ENCODE measurements at regions not wholly inside any gene's neighbourhood (a gene's known extent, or its start where the extent isn't known, plus 50 kb on each side); places are given as distances from the start of the nearest gene placed in this dataset.

GRCh38 chr6:67016921-67017460, 1310.0 kb upstream of the EYS start:
- in situ Hi-C loops (cut with MboI): no loop called here
- RAD21 ChIA-PET (ENCODE audit: unreplicated experiment): no interaction called here
- Histone ChIP-seq H3K9ac (ENCODE audit: control insufficient read depth, insufficient read depth, low read length) (no peak overlapping the region), H3K4me1 (ENCODE audit: control insufficient read depth, insufficient read depth, low read length) (no peaks in the 10 kb centered on the region), H3K79me2 (ENCODE audit: control insufficient read depth, insufficient read depth, low read length) (no peaks in the 10 kb centered on the region), H3K4me2 (ENCODE audit: control insufficient read depth, insufficient read depth) (no peak overlapping the region), H2AFZ (ENCODE audit: control insufficient read depth, low read depth, low read length) (no peak overlapping the region), H4K20me1 (ENCODE audit: control insufficient read depth, insufficient read depth) (no peaks in the 10 kb centered on the region), H3K27ac (ENCODE audit: control insufficient read depth, insufficient read depth) (no peak overlapping the region), H3K27me3 (replicated peaks in 1 of 2; ENCODE audit: control insufficient read depth in 2 of 2, insufficient read depth in 2 of 2, low read length in 1 of 2) (no peaks in the 10 kb centered on the region), H3K4me3 (no peak overlapping the region), H3K9me3 (replicated peaks; ENCODE audit: control insufficient read depth, insufficient read depth, low read length) (no peaks in the 10 kb centered on the region), H3K36me3 (ENCODE audit: control insufficient read depth in 2 of 2, insufficient read depth in 2 of 2, low read length in 1 of 2) (no peaks in the 10 kb centered on the region)
- no peak for ATAC-seq
- POLR2A ChIA-PET: no interaction called here
- WGBS (ENCODE audit: insufficient coverage, insufficient replicate concordance, low lambda C conversion rate, missing lambda C conversion rate): 4% methylated on average over 1 of the region's 1 CpG
- DNase-seq (ENCODE audit: low read depth, low spot score): no peak
- FAIRE-seq: no peak
- TF ChIP-seq, protein P1, sequence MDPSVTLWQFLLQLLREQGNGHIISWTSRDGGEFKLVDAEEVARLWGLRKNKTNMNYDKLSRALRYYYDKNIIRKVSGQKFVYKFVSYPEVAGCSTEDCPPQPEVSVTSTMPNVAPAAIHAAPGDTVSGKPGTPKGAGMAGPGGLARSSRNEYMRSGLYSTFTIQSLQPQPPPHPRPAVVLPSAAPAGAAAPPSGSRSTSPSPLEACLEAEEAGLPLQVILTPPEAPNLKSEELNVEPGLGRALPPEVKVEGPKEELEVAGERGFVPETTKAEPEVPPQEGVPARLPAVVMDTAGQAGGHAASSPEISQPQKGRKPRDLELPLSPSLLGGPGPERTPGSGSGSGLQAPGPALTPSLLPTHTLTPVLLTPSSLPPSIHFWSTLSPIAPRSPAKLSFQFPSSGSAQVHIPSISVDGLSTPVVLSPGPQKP (IDR thresholded peaks at IDR 0.05; ENCODE audit: low read depth, low read length): no peak
- TF ChIP-seq KLF5 (IDR thresholded peaks at IDR 0.05; ENCODE audit: partially characterized antibody) (no peak), ETV6 (conservative IDR thresholded peaks at IDR 0.05 in 1 of 2, IDR thresholded peaks at IDR 0.05 in 1 of 2; ENCODE audit: borderline replicate concordance in 1 of 2, low read depth in 1 of 2) (no peak), CREB1 (IDR thresholded peaks at IDR 0.05; ENCODE audit: low read depth) (no peak), CEBPB (IDR thresholded peaks at IDR 0.05; ENCODE audit: borderline replicate concordance in 1 of 2, low read depth in 2 of 2, low read length in 2 of 2) (no peak), ZBED1 (IDR thresholded peaks at IDR 0.05; ENCODE audit: borderline replicate concordance) (no peak), TCF12 (IDR thresholded peaks at IDR 0.05; ENCODE audit: low read depth, low read length) (no peak), NBN (IDR thresholded peaks at IDR 0.05) (no peak), CHD1 (IDR thresholded peaks at IDR 0.05; ENCODE audit: low read depth, low read length) (no peak)
- TF ChIP-seq, protein P2, sequence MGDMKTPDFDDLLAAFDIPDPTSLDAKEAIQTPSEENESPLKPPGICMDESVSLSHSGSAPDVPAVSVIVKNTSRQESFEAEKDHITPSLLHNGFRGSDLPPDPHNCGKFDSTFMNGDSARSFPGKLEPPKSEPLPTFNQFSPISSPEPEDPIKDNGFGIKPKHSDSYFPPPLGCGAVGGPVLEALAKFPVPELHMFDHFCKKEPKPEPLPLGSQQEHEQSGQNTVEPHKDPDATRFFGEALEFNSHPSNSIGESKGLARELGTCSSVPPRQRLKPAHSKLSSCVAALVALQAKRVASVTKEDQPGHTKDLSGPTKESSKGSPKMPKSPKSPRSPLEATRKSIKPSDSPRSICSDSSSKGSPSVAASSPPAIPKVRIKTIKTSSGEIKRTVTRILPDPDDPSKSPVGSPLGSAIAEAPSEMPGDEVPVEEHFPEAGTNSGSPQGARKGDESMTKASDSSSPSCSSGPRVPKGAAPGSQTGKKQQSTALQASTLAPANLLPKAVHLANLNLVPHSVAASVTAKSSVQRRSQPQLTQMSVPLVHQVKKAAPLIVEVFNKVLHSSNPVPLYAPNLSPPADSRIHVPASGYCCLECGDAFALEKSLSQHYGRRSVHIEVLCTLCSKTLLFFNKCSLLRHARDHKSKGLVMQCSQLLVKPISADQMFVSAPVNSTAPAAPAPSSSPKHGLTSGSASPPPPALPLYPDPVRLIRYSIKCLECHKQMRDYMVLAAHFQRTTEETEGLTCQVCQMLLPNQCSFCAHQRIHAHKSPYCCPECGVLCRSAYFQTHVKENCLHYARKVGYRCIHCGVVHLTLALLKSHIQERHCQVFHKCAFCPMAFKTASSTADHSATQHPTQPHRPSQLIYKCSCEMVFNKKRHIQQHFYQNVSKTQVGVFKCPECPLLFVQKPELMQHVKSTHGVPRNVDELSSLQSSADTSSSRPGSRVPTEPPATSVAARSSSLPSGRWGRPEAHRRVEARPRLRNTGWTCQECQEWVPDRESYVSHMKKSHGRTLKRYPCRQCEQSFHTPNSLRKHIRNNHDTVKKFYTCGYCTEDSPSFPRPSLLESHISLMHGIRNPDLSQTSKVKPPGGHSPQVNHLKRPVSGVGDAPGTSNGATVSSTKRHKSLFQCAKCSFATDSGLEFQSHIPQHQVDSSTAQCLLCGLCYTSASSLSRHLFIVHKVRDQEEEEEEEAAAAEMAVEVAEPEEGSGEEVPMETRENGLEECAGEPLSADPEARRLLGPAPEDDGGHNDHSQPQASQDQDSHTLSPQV (IDR thresholded peaks at IDR 0.05): no peak
- SMC1A ChIA-PET (ENCODE audit: uncharacterized antibody, unreplicated experiment): no interaction called here
- CTCF ChIA-PET: no interaction called here
- intact Hi-C loops (cut with micrococcal nuclease; ENCODE audit: unreplicated experiment): no loop called here
- no TSS peak for BruUV-seq (replicated peaks)
